HEK293 (cell line): ENCODE measurements at regions not wholly inside any gene's neighbourhood (a gene's known extent, or its start where the extent isn't known, plus 50 kb on each side); places are given as distances from the start of the nearest gene placed in this dataset.

Source experiments
- CTCF ChIA-PET: fragments of 350-600 bp; formaldehyde crosslinking; extraction: SDS; loops from one replicate; lab custom pipeline; 2021; ENCODE audit warnings: antibody characterized with exemption; lab: Yijun Ruan, JAX
- POLR2A ChIA-PET: fragments of 300-600 bp; formaldehyde crosslinking; extraction: SDS; loops from one replicate; lab custom pipeline; 2020; ENCODE audit warnings: antibody characterized with exemption, inconsistent platforms; lab: Yijun Ruan, JAX
- H3K27ac ChIP-seq: fragments of 200-500 bp; sonication (Bioruptor generic); 2 replicates; pipeline ENCODE4 v1.5.1; 2014; ENCODE audit warnings: low read depth, low read length, control low read depth, inconsistent platforms; ENCODE audit errors: extremely low read depth
- H3K36me3 ChIP-seq, 2 experiments: fragments of 200-500 bp in 1 of 2; sonication (Bioruptor generic) in 1 of 2; 1 replicate in 1 of 2; 2 replicates in 1 of 2; pipeline ENCODE4 v1.5.1; 2014 to 2017; ENCODE audit warnings: inconsistent platforms in 2 of 2, low read length in 2 of 2; ENCODE audit not compliant: control insufficient read depth in 2 of 2, insufficient read depth in 1 of 2
- H3K4me1 ChIP-seq: fragments of 200-500 bp; sonication (Bioruptor generic); 2 replicates; pipeline ENCODE4 v1.5.1; 2014; ENCODE audit warnings: mild to moderate bottlenecking, low read length, inconsistent platforms; ENCODE audit not compliant: control insufficient read depth, insufficient read depth
- H3K4me3 ChIP-seq: 2 replicates; pipeline ENCODE4 v1.5.1; 2011; ENCODE audit warnings: low read depth, mild to moderate bottlenecking, control low read depth, low read length, moderate library complexity
- H3K9me3 ChIP-seq: fragments of 200-500 bp; sonication (Bioruptor generic); 2 replicates; pipeline ENCODE4 v1.5.1; 2014; ENCODE audit warnings: low read depth, low read length, inconsistent platforms; ENCODE audit not compliant: control insufficient read depth, insufficient read depth
- GLIS2 ChIP-seq: fragments of 450-650 bp; formaldehyde crosslinking; IDR thresholded peaks from 2 replicates; pipeline ENCODE4 v1.5.1; 2016; ENCODE audit warnings: missing biosample characterization, missing genetic modification characterization
- KLF1 ChIP-seq: fragments of 450-650 bp; formaldehyde crosslinking; IDR thresholded peaks from 2 replicates; pipeline ENCODE4 v1.5.1; 2016; ENCODE audit warnings: missing biosample characterization, missing genetic modification characterization
- OSR2 ChIP-seq: fragments of 450-650 bp; formaldehyde crosslinking; IDR thresholded peaks from 2 replicates; pipeline ENCODE4 v1.5.1; 2016; ENCODE audit warnings: missing biosample characterization, missing genetic modification characterization
- SP7 ChIP-seq: fragments of 450-650 bp; formaldehyde crosslinking; IDR thresholded peaks from 2 replicates; pipeline ENCODE4 v1.5.1; 2016; ENCODE audit warnings: missing biosample characterization, missing genetic modification characterization
- ZBTB1 ChIP-seq: fragments of 450-650 bp; formaldehyde crosslinking; IDR thresholded peaks from 2 replicates; pipeline ENCODE4 v1.5.1; 2016; ENCODE audit warnings: missing biosample characterization, missing genetic modification characterization
- ZBTB20 ChIP-seq: fragments of 450-650 bp; formaldehyde crosslinking; IDR thresholded peaks from 2 replicates; pipeline ENCODE4 v1.5.1; 2016; ENCODE audit warnings: missing biosample characterization, missing genetic modification characterization
- ZBTB48 ChIP-seq: fragments of 450-650 bp; formaldehyde crosslinking; IDR thresholded peaks from 2 replicates; pipeline ENCODE4 v1.5.1; 2016; ENCODE audit warnings: missing biosample characterization, missing genetic modification characterization
- ZEB2 ChIP-seq: fragments of 450-650 bp; formaldehyde crosslinking; IDR thresholded peaks from 2 replicates; pipeline ENCODE4 v1.5.1; 2016; ENCODE audit warnings: missing biosample characterization, missing genetic modification characterization
- ZFHX2 ChIP-seq: fragments of 450-650 bp; formaldehyde crosslinking; conservative IDR thresholded peaks from 2 replicates; pipeline ENCODE4 v1.5.1; 2016; ENCODE audit warnings: missing biosample characterization, missing genetic modification characterization
- ZNF132 ChIP-seq: fragments of 450-650 bp; formaldehyde crosslinking; IDR thresholded peaks from 2 replicates; pipeline ENCODE4 v1.5.1; 2017; ENCODE audit warnings: missing biosample characterization, missing genetic modification characterization, borderline replicate concordance
- ZNF19 ChIP-seq: fragments of 450-650 bp; formaldehyde crosslinking; IDR thresholded peaks from 2 replicates; pipeline ENCODE4; 2016; ENCODE audit warnings: missing biosample characterization, missing genetic modification characterization, low read depth
- ZNF248 ChIP-seq: fragments of 450-650 bp; formaldehyde crosslinking; IDR thresholded peaks from 2 replicates; pipeline ENCODE4 v1.5.1; 2017; ENCODE audit warnings: missing biosample characterization, missing genetic modification characterization
- ZNF335 ChIP-seq: fragments of 450-650 bp; formaldehyde crosslinking; conservative IDR thresholded peaks from 2 replicates; pipeline ENCODE4 v1.5.1; 2016; ENCODE audit warnings: missing biosample characterization, missing genetic modification characterization
- ZNF350 ChIP-seq: fragments of 450-650 bp; formaldehyde crosslinking; IDR thresholded peaks from 2 replicates; pipeline ENCODE4 v1.5.0; 2017; ENCODE audit warnings: missing biosample characterization, mild to moderate bottlenecking, missing genetic modification characterization
- ZNF37A ChIP-seq: fragments of 450-650 bp; IDR thresholded peaks from 2 replicates; pipeline ENCODE4 v1.5.1; 2018; ENCODE audit warnings: missing biosample characterization, missing genetic modification characterization
- ZNF391 ChIP-seq: fragments of 450-650 bp; formaldehyde crosslinking; IDR thresholded peaks from 2 replicates; pipeline ENCODE4 v1.5.1; 2016; ENCODE audit warnings: low read depth, missing biosample characterization, missing genetic modification characterization, borderline replicate concordance
- ZNF530 ChIP-seq: fragments of 450-650 bp; formaldehyde crosslinking; IDR thresholded peaks from 2 replicates; pipeline ENCODE4 v1.5.1; 2016; ENCODE audit warnings: low read depth, missing biosample characterization, missing genetic modification characterization
- ZNF548 ChIP-seq: fragments of 450-650 bp; formaldehyde crosslinking; IDR thresholded peaks from 2 replicates; pipeline ENCODE4 v1.5.1; 2016; ENCODE audit warnings: missing biosample characterization, missing genetic modification characterization
- ZNF558 ChIP-seq: fragments of 450-650 bp; formaldehyde crosslinking; IDR thresholded peaks from 2 replicates; pipeline ENCODE4 v1.5.1; 2016; ENCODE audit warnings: missing biosample characterization, missing genetic modification characterization
- ZNF660 ChIP-seq: fragments of 450-650 bp; IDR thresholded peaks from 2 replicates; pipeline ENCODE4 v1.5.1; 2018; ENCODE audit warnings: missing biosample characterization, mild to moderate bottlenecking, missing genetic modification characterization
- ZNF76 ChIP-seq: fragments of 450-650 bp; formaldehyde crosslinking; IDR thresholded peaks from 2 replicates; pipeline ENCODE4; 2016; ENCODE audit warnings: low read depth, missing biosample characterization, missing genetic modification characterization, borderline replicate concordance
- ZSCAN30 ChIP-seq: fragments of 450-650 bp; IDR thresholded peaks from 2 replicates; pipeline ENCODE4 v1.5.1; 2018; ENCODE audit warnings: missing biosample characterization, mild to moderate bottlenecking, missing genetic modification characterization, moderate library complexity
- TF ChIP-seq, protein P1 (sequence below): fragments of 450-650 bp; formaldehyde crosslinking; IDR thresholded peaks from 2 replicates; pipeline ENCODE4 v1.5.1; 2016; ENCODE audit warnings: missing biosample characterization, missing genetic modification characterization
- TF ChIP-seq, protein P2 (sequence below): fragments of 450-650 bp; formaldehyde crosslinking; IDR thresholded peaks from 2 replicates; pipeline ENCODE4 v1.5.1; 2016; ENCODE audit warnings: missing biosample characterization, missing genetic modification characterization
- TF ChIP-seq, protein P3 (sequence below): fragments of 450-650 bp; formaldehyde crosslinking; IDR thresholded peaks from 2 replicates; pipeline ENCODE4 v1.5.1; 2016; ENCODE audit warnings: missing biosample characterization, missing genetic modification characterization
- TF ChIP-seq, protein P4 (sequence below): fragments of 450-650 bp; IDR thresholded peaks from 2 replicates; pipeline ENCODE4 v1.5.1; 2018; ENCODE audit warnings: missing biosample characterization, missing genetic modification characterization

DNA sequence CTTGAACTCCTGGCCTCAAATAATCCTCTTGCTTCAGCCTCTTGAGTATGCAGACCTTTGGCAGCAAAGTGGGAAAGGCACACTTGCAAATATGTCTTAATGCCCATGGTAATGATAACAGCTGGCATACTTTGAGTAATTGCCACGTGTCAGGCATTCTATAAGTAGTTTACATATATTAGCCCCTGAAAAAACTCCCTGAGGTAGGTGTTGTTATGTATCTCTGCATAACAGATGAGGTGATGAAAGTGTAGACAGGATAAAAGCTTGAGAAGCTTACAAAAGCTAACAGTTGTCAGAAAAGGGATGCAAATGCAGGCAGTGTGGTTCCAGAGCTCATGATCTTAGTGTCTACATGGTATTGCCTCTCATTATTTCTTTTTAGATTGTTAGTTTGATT is 291.1 kb upstream of the C11orf87 start:
- Histone ChIP-seq H3K36me3 (no peaks in the 10 kb centered on the region), H3K4me1 (no peaks in the 10 kb centered on the region), H3K4me3 (no peak overlapping the region), H3K27ac (no peak overlapping the region), H3K9me3 (no peaks in the 10 kb centered on the region)
- POLR2A ChIA-PET: no interaction called here
- no peak for TF ChIP-seq ZFHX2
- TF ChIP-seq ZNF660: no peak
- no peak for TF ChIP-seq ZNF548 (tag by site-specific recombination)
- no peak for TF ChIP-seq ZNF19
- TF ChIP-seq OSR2 (tag by site-specific recombination): no peak
- no peak for TF ChIP-seq ZNF132
- TF ChIP-seq ZNF391 (tag by site-specific recombination): no peak
- CTCF ChIA-PET: no interaction called here

DNA sequence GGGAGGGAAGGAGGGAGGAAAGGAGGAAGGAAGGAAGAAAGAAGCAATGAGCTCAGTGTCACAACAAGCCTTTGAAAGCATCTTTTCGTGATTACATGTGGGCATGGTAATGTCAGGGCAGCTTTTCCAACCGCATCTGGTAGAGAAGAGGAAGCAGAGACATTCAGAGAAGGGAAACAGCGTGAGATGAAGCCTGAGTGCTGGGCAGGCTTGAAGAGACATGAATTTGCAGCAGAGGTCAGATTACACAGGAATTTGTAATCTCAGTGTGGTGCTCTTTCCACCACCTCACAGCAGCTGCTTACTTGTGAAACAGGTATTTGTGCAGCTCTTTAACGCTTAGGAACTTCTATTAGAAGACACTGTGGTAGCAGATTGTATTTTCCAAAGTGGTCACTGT is 289.5 kb upstream of the C11orf87 start:
- Histone ChIP-seq H3K4me1 (no peaks in the 10 kb centered on the region), H3K4me3 (no peak overlapping the region), H3K9me3 (no peaks in the 10 kb centered on the region), H3K27ac (no peak overlapping the region), H3K36me3 (no peaks in the 10 kb centered on the region)
- ChIA-PET CTCF (no interaction called here), POLR2A (no interaction called here)
- TF ChIP-seq GLIS2 (tag by site-specific recombination) (no peak), ZBTB1 (tag by site-specific recombination) (no peak), ZNF37A (tag by site-specific recombination) (no peak), ZEB2 (no peak), ZNF335 (tag by site-specific recombination) (no peak), ZSCAN30 (no peak), KLF1 (tag by site-specific recombination) (no peak), ZBTB20 (no peak), ZNF350 (no peak), SP7 (tag by site-specific recombination) (no peak), ZBTB48 (tag by site-specific recombination) (no peak), ZNF76 (tag by site-specific recombination) (no peak), ZNF530 (tag by site-specific recombination) (no peak), ZNF248 (tag by site-specific recombination) (no peak), ZNF558 (tag by site-specific recombination) (no peak)
- TF ChIP-seq, protein P1, sequence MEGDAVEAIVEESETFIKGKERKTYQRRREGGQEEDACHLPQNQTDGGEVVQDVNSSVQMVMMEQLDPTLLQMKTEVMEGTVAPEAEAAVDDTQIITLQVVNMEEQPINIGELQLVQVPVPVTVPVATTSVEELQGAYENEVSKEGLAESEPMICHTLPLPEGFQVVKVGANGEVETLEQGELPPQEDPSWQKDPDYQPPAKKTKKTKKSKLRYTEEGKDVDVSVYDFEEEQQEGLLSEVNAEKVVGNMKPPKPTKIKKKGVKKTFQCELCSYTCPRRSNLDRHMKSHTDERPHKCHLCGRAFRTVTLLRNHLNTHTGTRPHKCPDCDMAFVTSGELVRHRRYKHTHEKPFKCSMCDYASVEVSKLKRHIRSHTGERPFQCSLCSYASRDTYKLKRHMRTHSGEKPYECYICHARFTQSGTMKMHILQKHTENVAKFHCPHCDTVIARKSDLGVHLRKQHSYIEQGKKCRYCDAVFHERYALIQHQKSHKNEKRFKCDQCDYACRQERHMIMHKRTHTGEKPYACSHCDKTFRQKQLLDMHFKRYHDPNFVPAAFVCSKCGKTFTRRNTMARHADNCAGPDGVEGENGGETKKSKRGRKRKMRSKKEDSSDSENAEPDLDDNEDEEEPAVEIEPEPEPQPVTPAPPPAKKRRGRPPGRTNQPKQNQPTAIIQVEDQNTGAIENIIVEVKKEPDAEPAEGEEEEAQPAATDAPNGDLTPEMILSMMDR (tag by site-specific recombination): no peak
- TF ChIP-seq, protein P2, sequence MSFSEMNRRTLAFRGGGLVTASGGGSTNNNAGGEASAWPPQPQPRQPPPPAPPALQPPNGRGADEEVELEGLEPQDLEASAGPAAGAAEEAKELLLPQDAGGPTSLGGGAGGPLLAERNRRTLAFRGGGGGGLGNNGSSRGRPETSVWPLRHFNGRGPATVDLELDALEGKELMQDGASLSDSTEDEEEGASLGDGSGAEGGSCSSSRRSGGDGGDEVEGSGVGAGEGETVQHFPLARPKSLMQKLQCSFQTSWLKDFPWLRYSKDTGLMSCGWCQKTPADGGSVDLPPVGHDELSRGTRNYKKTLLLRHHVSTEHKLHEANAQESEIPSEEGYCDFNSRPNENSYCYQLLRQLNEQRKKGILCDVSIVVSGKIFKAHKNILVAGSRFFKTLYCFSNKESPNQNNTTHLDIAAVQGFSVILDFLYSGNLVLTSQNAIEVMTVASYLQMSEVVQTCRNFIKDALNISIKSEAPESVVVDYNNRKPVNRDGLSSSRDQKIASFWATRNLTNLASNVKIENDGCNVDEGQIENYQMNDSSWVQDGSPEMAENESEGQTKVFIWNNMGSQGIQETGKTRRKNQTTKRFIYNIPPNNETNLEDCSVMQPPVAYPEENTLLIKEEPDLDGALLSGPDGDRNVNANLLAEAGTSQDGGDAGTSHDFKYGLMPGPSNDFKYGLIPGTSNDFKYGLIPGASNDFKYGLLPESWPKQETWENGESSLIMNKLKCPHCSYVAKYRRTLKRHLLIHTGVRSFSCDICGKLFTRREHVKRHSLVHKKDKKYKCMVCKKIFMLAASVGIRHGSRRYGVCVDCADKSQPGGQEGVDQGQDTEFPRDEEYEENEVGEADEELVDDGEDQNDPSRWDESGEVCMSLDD (tag by site-specific recombination): no peak
- TF ChIP-seq, protein P3, sequence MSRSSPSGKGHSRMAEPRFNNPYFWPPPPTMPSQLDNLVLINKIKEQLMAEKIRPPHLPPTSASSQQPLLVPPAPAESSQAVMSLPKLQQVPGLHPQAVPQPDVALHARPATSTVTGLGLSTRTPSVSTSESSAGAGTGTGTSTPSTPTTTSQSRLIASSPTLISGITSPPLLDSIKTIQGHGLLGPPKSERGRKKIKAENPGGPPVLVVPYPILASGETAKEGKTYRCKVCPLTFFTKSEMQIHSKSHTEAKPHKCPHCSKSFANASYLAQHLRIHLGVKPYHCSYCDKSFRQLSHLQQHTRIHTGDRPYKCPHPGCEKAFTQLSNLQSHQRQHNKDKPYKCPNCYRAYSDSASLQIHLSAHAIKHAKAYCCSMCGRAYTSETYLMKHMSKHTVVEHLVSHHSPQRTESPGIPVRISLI (tag by site-specific recombination): no peak
- TF ChIP-seq, protein P4, sequence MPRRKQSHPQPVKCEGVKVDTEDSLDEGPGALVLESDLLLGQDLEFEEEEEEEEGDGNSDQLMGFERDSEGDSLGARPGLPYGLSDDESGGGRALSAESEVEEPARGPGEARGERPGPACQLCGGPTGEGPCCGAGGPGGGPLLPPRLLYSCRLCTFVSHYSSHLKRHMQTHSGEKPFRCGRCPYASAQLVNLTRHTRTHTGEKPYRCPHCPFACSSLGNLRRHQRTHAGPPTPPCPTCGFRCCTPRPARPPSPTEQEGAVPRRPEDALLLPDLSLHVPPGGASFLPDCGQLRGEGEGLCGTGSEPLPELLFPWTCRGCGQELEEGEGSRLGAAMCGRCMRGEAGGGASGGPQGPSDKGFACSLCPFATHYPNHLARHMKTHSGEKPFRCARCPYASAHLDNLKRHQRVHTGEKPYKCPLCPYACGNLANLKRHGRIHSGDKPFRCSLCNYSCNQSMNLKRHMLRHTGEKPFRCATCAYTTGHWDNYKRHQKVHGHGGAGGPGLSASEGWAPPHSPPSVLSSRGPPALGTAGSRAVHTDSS (tag by site-specific recombination): no peak
